ENCODE measurements at regions not wholly inside any gene's neighbourhood (a gene's known extent, or its start where the extent isn't known, plus 50 kb on each side); places are given as distances from the start of the nearest gene placed in this dataset.

- Histone ChIP-seq H3K79me2 (ENCODE audit: control insufficient read depth, insufficient read depth, low read length) (no peaks in the 10 kb centered on the region), H4K20me1 (replicated peaks; ENCODE audit: control insufficient read depth, insufficient read depth, low read length) (no peaks in the 10 kb centered on the region), H3K9ac (ENCODE audit: insufficient read depth in 1 of 2, low read depth in 2 of 2, low read length in 2 of 2) (no peak overlapping the region), H3K4me3 (no peak overlapping the region), H3K27me3 (ENCODE audit: control insufficient read depth in 2 of 2, insufficient read depth in 2 of 2, low read length in 2 of 2) (peaks cover 5 to 9% of the 10 kb centered on the region in 2 experiments; a peak in 4 of 5 replicates), H3K4me2 (ENCODE audit: insufficient read depth, low read length) (no peak overlapping the region), H3K9me3 (replicated peaks; ENCODE audit: control insufficient read depth, insufficient read depth, low read depth, low read length) (no peaks in the 10 kb centered on the region), H2AFZ (ENCODE audit: low read depth, low read length) (no peak overlapping the region), H3K27ac (ENCODE audit: extremely low read depth, low read depth, low read length) (no peak overlapping the region), H3K36me3 (ENCODE audit: control insufficient read depth, insufficient read depth, low read length) (no peaks in the 10 kb centered on the region), H3K9me1 (ENCODE audit: control insufficient read depth, insufficient read depth, low read length) (no peaks in the 10 kb centered on the region), H3K4me1 (replicated peaks in 1 of 2; ENCODE audit: control insufficient read depth in 2 of 2, insufficient read depth in 2 of 2, low read length in 2 of 2) (no peaks in the 10 kb centered on the region)
- ChIA-PET POLR2A (no interaction called here), CTCF (ENCODE audit: low intra/inter-chr PET ratio) (no interaction called here)
- 5% methylated on average over 3 of the region's 3 CpGs for WGBS (ENCODE audit: insufficient coverage, low coverage, missing lambda C conversion rate)
- in situ Hi-C loops (cut with MboI) (no loop called here), intact Hi-C loops (cut with micrococcal nuclease) (no loop called here)
- no peak for FAIRE-seq
- ATAC-seq, result no peak
- no TSS peak for BruUV-seq (replicated peaks)
- no peak for DNase-seq (ENCODE audit: extremely low read depth in 1 of 4, low spot score in 3 of 4)
- TF ChIP-seq CEBPG (CRISPR knock-in tag; IDR thresholded peaks at IDR 0.05), result no peak
- peak; percentile 47 to 89 for TF ChIP-seq CEBPG (tag; conservative IDR thresholded peaks at IDR 0.05 in 1 of 2, IDR thresholded peaks at IDR 0.05 in 1 of 2)
- no peak for TF ChIP-seq ZBTB40 (IDR thresholded peaks at IDR 0.05)
- no peak for TF ChIP-seq ZBTB40 (CRISPR knock-in tag; IDR thresholded peaks at IDR 0.05)
- TF ChIP-seq CC2D1A (IDR thresholded peaks at IDR 0.05), result no peak
- TF ChIP-seq CEBPB (tag; IDR thresholded peaks at IDR 0.05), result peak; percentile 86
Observed at GRCh38 chr7:91796122-91796521, 84.4 kb downstream of the MTERF1 start.
